ENCODE measurements at regions not wholly inside any gene's neighbourhood (a gene's known extent, or its start where the extent isn't known, plus 50 kb on each side); places are given as distances from the start of the nearest gene placed in this dataset.
A peak's percentile ranks its signal among the peaks of the same experiment; 100 is the strongest.

- Histone ChIP-seq H3K36me3 (no peaks in the 10 kb centered on the region), H3K9me3 (no peaks in the 10 kb centered on the region), H3K27ac (peak overlapping the region; percentile 10), H3K27me3 (no peaks in the 10 kb centered on the region), H3K4me1 (no peaks in the 10 kb centered on the region), H3K4me3 (no peak overlapping the region)
- no peak for DNase-seq (ENCODE audit: low spot score in 2 of 2)
- WGBS: 67% methylated on average over 6 of the region's 6 CpGs
- TF ChIP-seq EP300 (IDR thresholded peaks at IDR 0.05) (no peak), POLR2AphosphoS5 (IDR thresholded peaks at IDR 0.05) (no peak), CTCF (IDR thresholded peaks at IDR 0.05) (no peak), POLR2A (IDR thresholded peaks at IDR 0.05) (no peak)
These were observed 179.3 kb downstream of the DEPDC1B start for GRCh38 chr5:60520451-60521227.

GRCh38 chr5:60519372-60519771 lies 180.6 kb downstream of the DEPDC1B start:
- DNase-seq (ENCODE audit: low spot score in 2 of 2): no peak
- H3K27me3 ChIP-seq: no peaks in the 10 kb centered on the region
- no peaks in the 10 kb centered on the region for H3K4me1 ChIP-seq
- no peaks in the 10 kb centered on the region for H3K36me3 ChIP-seq
- H3K9me3 ChIP-seq: no peaks in the 10 kb centered on the region
- no peak overlapping the region for H3K27ac ChIP-seq
- no peak for TF ChIP-seq CTCF (IDR thresholded peaks at IDR 0.05)
- no peak for TF ChIP-seq EP300 (IDR thresholded peaks at IDR 0.05)
- no peak for TF ChIP-seq POLR2A (IDR thresholded peaks at IDR 0.05)
- no peak for TF ChIP-seq POLR2AphosphoS5 (IDR thresholded peaks at IDR 0.05)
- no peak overlapping the region for H3K4me3 ChIP-seq
- 26% methylated on average over 1 of the region's 1 CpG for WGBS

GRCh38 chr5:60517850-60518249 lies 182.1 kb downstream of the DEPDC1B start:
- no peaks in the 10 kb centered on the region for H3K4me1 ChIP-seq
- no peak overlapping the region for H3K27ac ChIP-seq
- H3K4me3 ChIP-seq: no peak overlapping the region
- no peaks in the 10 kb centered on the region for H3K36me3 ChIP-seq
- H3K27me3 ChIP-seq: no peaks in the 10 kb centered on the region
- WGBS: 95% methylated on average over 3 of the region's 3 CpGs
- H3K9me3 ChIP-seq: no peaks in the 10 kb centered on the region
- DNase-seq (ENCODE audit: low spot score in 2 of 2): no peak
- TF ChIP-seq EP300 (IDR thresholded peaks at IDR 0.05) (no peak), CTCF (IDR thresholded peaks at IDR 0.05) (no peak), POLR2AphosphoS5 (IDR thresholded peaks at IDR 0.05) (no peak), POLR2A (IDR thresholded peaks at IDR 0.05) (no peak)

- Histone ChIP-seq H3K4me1 (no peaks in the 10 kb centered on the region), H3K36me3 (no peaks in the 10 kb centered on the region), H3K27ac (no peak overlapping the region), H3K4me3 (no peak overlapping the region), H3K9me3 (no peaks in the 10 kb centered on the region), H3K27me3 (no peaks in the 10 kb centered on the region)
- WGBS: 82% methylated on average over 3 of the region's 8 CpGs
- TF ChIP-seq POLR2A (IDR thresholded peaks at IDR 0.05) (no peak), CTCF (IDR thresholded peaks at IDR 0.05) (no peak), EP300 (IDR thresholded peaks at IDR 0.05) (no peak), POLR2AphosphoS5 (IDR thresholded peaks at IDR 0.05) (no peak)
- DNase-seq (ENCODE audit: low spot score in 2 of 2): no peak
These were observed 182.8 kb downstream of the DEPDC1B start for GRCh38 chr5:60517094-60517694.

- no peaks in the 10 kb centered on the region for H3K27me3 ChIP-seq
- H3K9me3 ChIP-seq: no peaks in the 10 kb centered on the region
- DNase-seq (ENCODE audit: low spot score in 2 of 2): no peak
- no peak overlapping the region for H3K4me3 ChIP-seq
- 72% methylated on average over 2 of the region's 2 CpGs for WGBS
- no peak overlapping the region for H3K27ac ChIP-seq
- H3K4me1 ChIP-seq: no peaks in the 10 kb centered on the region
- TF ChIP-seq CTCF (IDR thresholded peaks at IDR 0.05): no peak
- no peak for TF ChIP-seq POLR2A (IDR thresholded peaks at IDR 0.05)
- no peak for TF ChIP-seq EP300 (IDR thresholded peaks at IDR 0.05)
- TF ChIP-seq POLR2AphosphoS5 (IDR thresholded peaks at IDR 0.05): no peak
- H3K36me3 ChIP-seq: no peaks in the 10 kb centered on the region
These were observed 183.3 kb downstream of the DEPDC1B start for GRCh38 chr5:60516688-60517087.

All from suprapubic skin (tissue), 4 donors.